HepG2 (cell line): ENCODE measurements at regions not wholly inside any gene's neighbourhood (a gene's known extent, or its start where the extent isn't known, plus 50 kb on each side); places are given as distances from the start of the nearest gene placed in this dataset.

Source experiments
- BRCA1 ChIP-seq: sonication (generic); formaldehyde crosslinking; IDR thresholded peaks from 2 replicates; pipeline ENCODE4 v1.4.0; 2020; ENCODE audit warnings: missing genetic modification reagents
- CCAR2 ChIP-seq: fragments of 200-400 bp; formaldehyde crosslinking; optimal IDR thresholded peaks from 2 replicates; pipeline ENCODE3; 2018; ENCODE audit warnings: low read depth, mild to moderate bottlenecking, low read length, moderate library complexity
- CREM ChIP-seq, 2 experiments: sonication (generic) in 1 of 2; formaldehyde crosslinking in 1 of 2; IDR thresholded peaks; 2 replicates each; pipeline versions ENCODE4 v1.4.0 to v1.6.1; 2016 to 2020; ENCODE audit warnings: antibody characterized with exemption in 1 of 2, mild to moderate bottlenecking in 1 of 2, missing genetic modification reagents in 1 of 2
- EED ChIP-seq: sonication (generic); formaldehyde crosslinking; IDR thresholded peaks from 2 replicates; pipeline ENCODE4 v1.5.0; 2020; ENCODE audit warnings: mild to moderate bottlenecking, missing genetic modification reagents
- RFX5 ChIP-seq: IDR thresholded peaks from 2 replicates; pipeline ENCODE4 v1.6.1; 2011; ENCODE audit warnings: low read depth, low read length, improper control_type of control experiment
- SMARCE1 ChIP-seq: fragments of 450-650 bp; IDR thresholded peaks from 2 replicates; pipeline ENCODE4 v1.6.1; 2017; ENCODE audit warnings: borderline replicate concordance
- TBX2 ChIP-seq: sonication (generic); formaldehyde crosslinking; IDR thresholded peaks from 2 replicates; pipeline ENCODE4 v1.5.0; 2020; ENCODE audit warnings: missing genetic modification reagents, mild to moderate bottlenecking, borderline replicate concordance
- ZNF264 ChIP-seq: sonication (generic); formaldehyde crosslinking; IDR thresholded peaks from 2 replicates; pipeline ENCODE4 v1.4.0; 2020; ENCODE audit warnings: missing genetic modification reagents
- ZSCAN21 ChIP-seq: sonication (generic); formaldehyde crosslinking; IDR thresholded peaks from 2 replicates; pipeline ENCODE4 v1.8.0; 2022; ENCODE audit warnings: mild to moderate bottlenecking, missing genetic modification reagents, moderate library complexity, borderline replicate concordance
- ZZZ3 ChIP-seq: sonication (generic); formaldehyde crosslinking; IDR thresholded peaks from 2 replicates; pipeline ENCODE4 v1.4.0; 2020; ENCODE audit warnings: missing genetic modification reagents, mild to moderate bottlenecking, borderline replicate concordance
- TF ChIP-seq, protein P1 (sequence below): sonication (generic); formaldehyde crosslinking; IDR thresholded peaks from 2 replicates; pipeline ENCODE4 v1.4.0; 2020; ENCODE audit warnings: missing genetic modification reagents
- TF ChIP-seq, protein P2 (sequence below): sonication (generic); formaldehyde crosslinking; IDR thresholded peaks from 2 replicates; pipeline ENCODE4 v1.8.1; 2023; ENCODE audit warnings: missing genetic modification reagents, inconsistent platforms, borderline replicate concordance
- TF ChIP-seq, protein P3 (sequence below): sonication (generic); formaldehyde crosslinking; IDR thresholded peaks from 2 replicates; pipeline ENCODE4 v1.5.0; 2020; ENCODE audit warnings: mild to moderate bottlenecking, missing genetic modification reagents, moderate library complexity

DNA sequence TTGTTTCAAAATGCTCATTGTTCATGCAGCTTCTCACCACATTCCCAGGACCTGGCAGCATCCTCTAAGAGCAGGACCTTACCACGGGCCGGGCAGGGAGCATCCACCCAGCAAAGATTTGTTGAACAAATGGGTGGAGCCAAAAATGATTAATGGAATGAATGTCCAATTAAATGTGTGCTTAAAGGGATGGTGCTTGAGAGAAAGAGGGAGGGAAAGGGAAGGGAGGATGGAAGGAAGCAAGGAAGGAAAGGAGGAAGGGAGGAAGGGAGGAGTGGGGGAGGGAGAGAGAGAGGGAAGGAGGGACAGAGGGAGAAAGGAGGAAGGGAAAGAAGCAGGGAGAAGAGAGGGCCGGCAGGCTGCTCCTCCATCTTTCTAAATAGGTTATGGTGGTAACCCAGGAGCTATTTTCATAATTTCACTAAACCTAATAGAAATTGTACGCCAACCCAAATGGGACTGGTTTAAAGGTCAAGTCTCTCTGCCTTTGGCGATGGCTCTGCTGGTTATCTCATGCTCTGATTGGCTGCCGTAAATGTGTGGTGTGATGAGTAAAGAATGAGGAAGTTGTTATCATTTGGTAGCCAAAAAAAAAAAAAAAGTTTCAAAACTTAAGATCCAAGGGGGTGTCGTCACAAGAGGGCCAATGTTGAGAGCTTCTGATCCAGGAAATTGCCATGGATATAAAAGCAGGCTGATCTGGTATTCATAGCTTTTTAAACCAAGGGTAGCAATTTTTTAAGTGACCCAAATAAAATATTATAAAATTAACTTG is 126.7 kb upstream of the FOXF1 start:
- TF ChIP-seq, protein P1, sequence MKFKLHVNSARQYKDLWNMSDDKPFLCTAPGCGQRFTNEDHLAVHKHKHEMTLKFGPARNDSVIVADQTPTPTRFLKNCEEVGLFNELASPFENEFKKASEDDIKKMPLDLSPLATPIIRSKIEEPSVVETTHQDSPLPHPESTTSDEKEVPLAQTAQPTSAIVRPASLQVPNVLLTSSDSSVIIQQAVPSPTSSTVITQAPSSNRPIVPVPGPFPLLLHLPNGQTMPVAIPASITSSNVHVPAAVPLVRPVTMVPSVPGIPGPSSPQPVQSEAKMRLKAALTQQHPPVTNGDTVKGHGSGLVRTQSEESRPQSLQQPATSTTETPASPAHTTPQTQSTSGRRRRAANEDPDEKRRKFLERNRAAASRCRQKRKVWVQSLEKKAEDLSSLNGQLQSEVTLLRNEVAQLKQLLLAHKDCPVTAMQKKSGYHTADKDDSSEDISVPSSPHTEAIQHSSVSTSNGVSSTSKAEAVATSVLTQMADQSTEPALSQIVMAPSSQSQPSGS (CRISPR knock-in tag) = no peak
- TF ChIP-seq TBX2 (CRISPR knock-in tag) = no peak
- TF ChIP-seq, protein P2, sequence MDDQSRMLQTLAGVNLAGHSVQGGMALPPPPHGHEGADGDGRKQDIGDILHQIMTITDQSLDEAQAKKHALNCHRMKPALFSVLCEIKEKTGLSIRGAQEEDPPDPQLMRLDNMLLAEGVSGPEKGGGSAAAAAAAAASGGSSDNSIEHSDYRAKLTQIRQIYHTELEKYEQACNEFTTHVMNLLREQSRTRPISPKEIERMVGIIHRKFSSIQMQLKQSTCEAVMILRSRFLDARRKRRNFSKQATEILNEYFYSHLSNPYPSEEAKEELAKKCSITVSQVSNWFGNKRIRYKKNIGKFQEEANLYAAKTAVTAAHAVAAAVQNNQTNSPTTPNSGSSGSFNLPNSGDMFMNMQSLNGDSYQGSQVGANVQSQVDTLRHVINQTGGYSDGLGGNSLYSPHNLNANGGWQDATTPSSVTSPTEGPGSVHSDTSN = no peak
- TF ChIP-seq, protein P3, sequence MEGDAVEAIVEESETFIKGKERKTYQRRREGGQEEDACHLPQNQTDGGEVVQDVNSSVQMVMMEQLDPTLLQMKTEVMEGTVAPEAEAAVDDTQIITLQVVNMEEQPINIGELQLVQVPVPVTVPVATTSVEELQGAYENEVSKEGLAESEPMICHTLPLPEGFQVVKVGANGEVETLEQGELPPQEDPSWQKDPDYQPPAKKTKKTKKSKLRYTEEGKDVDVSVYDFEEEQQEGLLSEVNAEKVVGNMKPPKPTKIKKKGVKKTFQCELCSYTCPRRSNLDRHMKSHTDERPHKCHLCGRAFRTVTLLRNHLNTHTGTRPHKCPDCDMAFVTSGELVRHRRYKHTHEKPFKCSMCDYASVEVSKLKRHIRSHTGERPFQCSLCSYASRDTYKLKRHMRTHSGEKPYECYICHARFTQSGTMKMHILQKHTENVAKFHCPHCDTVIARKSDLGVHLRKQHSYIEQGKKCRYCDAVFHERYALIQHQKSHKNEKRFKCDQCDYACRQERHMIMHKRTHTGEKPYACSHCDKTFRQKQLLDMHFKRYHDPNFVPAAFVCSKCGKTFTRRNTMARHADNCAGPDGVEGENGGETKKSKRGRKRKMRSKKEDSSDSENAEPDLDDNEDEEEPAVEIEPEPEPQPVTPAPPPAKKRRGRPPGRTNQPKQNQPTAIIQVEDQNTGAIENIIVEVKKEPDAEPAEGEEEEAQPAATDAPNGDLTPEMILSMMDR = no peak
- no peak for TF ChIP-seq ZSCAN21 (CRISPR knock-in tag)
- no peak for TF ChIP-seq SMARCE1
- TF ChIP-seq ZZZ3 = no peak
- no peak for TF ChIP-seq RFX5
- no peak for TF ChIP-seq EED (CRISPR knock-in tag)
- TF ChIP-seq CCAR2 = no peak
- TF ChIP-seq CREM (IDR thresholded peaks at IDR 0.05) = no peak
- TF ChIP-seq CREM (CRISPR knock-in tag; IDR thresholded peaks at IDR 0.05) = no peak
- no peak for TF ChIP-seq ZNF264 (CRISPR knock-in tag)
- TF ChIP-seq BRCA1 (CRISPR knock-in tag) = no peak
